Neural cell (in vitro differentiated cells): ENCODE measurements at regions not wholly inside any gene's neighbourhood (a gene's known extent, or its start where the extent isn't known, plus 50 kb on each side); places are given as distances from the start of the nearest gene placed in this dataset.

Experiments
- EP300 ChIP-seq: fragments of 450-650 bp; conservative IDR thresholded peaks from 2 replicates; pipeline ENCODE4 v1.6.1; 2014; ENCODE audit warnings: antibody characterized with exemption, mild to moderate bottlenecking, moderate library complexity; ENCODE audit not compliant: poor library complexity, severe bottlenecking
- EZH2 ChIP-seq: fragments of 200-600, 300-800 bp; shearing (Covaris generic), sonication (generic); IDR thresholded peaks from 2 replicates; pipeline ENCODE4 v1.6.1; 2014; ENCODE audit warnings: antibody characterized with exemption, low read length, borderline replicate concordance, mild to moderate bottlenecking; ENCODE audit not compliant: insufficient read depth, poor library complexity, severe bottlenecking
- POLR2AphosphoS5 ChIP-seq: IDR thresholded peaks from 2 replicates; pipeline ENCODE4 v1.6.1; 2012
- TF ChIP-seq, protein P1 (sequence below): fragments of 450-650 bp; IDR thresholded peaks from 2 replicates; pipeline ENCODE4 v1.5.1; 2014; ENCODE audit warnings: antibody characterized with exemption, mild to moderate bottlenecking, moderate library complexity; ENCODE audit not compliant: poor library complexity, severe bottlenecking
- TF ChIP-seq, protein P2 (sequence below): IDR thresholded peaks from 2 replicates; pipeline ENCODE4 v1.6.1; 2012; ENCODE audit warnings: borderline replicate concordance

DNA sequence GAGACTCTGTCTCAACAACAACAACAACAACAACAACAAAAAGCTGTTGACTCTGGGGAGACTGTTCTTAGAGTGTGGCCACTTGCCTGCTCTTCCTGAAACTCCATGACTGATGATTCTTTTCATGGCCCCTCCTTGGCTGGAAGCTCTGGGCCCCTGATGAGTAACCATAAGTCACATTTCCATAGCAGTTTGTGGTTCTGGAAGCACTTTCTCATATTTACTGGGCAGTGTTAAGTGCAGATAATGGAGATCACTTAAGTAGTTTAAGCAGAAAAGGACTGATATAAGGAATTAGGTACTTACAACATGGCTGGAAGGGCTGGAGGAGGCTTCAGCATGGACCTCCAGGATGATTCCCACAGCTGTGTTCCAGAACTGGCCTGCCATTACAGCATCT, 147.3 kb upstream of the DLX2 start:
- TF ChIP-seq, protein P1, sequence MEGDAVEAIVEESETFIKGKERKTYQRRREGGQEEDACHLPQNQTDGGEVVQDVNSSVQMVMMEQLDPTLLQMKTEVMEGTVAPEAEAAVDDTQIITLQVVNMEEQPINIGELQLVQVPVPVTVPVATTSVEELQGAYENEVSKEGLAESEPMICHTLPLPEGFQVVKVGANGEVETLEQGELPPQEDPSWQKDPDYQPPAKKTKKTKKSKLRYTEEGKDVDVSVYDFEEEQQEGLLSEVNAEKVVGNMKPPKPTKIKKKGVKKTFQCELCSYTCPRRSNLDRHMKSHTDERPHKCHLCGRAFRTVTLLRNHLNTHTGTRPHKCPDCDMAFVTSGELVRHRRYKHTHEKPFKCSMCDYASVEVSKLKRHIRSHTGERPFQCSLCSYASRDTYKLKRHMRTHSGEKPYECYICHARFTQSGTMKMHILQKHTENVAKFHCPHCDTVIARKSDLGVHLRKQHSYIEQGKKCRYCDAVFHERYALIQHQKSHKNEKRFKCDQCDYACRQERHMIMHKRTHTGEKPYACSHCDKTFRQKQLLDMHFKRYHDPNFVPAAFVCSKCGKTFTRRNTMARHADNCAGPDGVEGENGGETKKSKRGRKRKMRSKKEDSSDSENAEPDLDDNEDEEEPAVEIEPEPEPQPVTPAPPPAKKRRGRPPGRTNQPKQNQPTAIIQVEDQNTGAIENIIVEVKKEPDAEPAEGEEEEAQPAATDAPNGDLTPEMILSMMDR, result no peak
- TF ChIP-seq EZH2 (no peak), POLR2AphosphoS5 (no peak), EP300 (no peak)
- TF ChIP-seq, protein P2, sequence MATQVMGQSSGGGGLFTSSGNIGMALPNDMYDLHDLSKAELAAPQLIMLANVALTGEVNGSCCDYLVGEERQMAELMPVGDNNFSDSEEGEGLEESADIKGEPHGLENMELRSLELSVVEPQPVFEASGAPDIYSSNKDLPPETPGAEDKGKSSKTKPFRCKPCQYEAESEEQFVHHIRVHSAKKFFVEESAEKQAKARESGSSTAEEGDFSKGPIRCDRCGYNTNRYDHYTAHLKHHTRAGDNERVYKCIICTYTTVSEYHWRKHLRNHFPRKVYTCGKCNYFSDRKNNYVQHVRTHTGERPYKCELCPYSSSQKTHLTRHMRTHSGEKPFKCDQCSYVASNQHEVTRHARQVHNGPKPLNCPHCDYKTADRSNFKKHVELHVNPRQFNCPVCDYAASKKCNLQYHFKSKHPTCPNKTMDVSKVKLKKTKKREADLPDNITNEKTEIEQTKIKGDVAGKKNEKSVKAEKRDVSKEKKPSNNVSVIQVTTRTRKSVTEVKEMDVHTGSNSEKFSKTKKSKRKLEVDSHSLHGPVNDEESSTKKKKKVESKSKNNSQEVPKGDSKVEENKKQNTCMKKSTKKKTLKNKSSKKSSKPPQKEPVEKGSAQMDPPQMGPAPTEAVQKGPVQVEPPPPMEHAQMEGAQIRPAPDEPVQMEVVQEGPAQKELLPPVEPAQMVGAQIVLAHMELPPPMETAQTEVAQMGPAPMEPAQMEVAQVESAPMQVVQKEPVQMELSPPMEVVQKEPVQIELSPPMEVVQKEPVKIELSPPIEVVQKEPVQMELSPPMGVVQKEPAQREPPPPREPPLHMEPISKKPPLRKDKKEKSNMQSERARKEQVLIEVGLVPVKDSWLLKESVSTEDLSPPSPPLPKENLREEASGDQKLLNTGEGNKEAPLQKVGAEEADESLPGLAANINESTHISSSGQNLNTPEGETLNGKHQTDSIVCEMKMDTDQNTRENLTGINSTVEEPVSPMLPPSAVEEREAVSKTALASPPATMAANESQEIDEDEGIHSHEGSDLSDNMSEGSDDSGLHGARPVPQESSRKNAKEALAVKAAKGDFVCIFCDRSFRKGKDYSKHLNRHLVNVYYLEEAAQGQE, result no peak
